HT-29 (cell line): ENCODE measurements at regions not wholly inside any gene's neighbourhood (a gene's known extent, or its start where the extent isn't known, plus 50 kb on each side); places are given as distances from the start of the nearest gene placed in this dataset.

Source experiments
- DNase-seq: peaks from one replicate; pipeline ENCODE4 v3.0.0-alpha.2; 2015; ENCODE audit warnings: low spot score

DNA sequence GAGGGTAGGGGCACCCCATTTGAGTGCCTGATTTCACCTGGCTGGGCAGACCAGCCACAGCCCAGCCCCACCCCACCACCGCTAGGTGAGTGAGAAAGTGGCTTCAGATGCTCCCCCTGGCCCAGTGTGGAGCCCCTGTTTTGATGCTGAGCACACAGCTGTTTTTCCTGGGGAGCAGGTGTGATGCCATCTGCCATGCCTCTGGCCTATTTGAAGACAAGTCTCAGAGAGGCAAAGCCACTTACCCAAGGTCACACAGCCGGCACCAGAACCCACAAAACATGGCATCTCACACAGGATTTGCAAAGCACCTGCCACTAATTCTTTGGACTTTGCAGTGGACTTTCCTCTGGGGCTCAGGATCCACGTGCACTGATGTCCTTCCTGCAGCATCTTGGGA, 131.3 kb downstream of the INHBB start:
- no peak for DNase-seq

- no peak for DNase-seq
Measured at GRCh38 chr2:120477831-120478481, 132.0 kb downstream of the INHBB start.

- no peak for DNase-seq
Measured at GRCh38 chr2:120480346-120480902, 134.5 kb downstream of the INHBB start.

DNA sequence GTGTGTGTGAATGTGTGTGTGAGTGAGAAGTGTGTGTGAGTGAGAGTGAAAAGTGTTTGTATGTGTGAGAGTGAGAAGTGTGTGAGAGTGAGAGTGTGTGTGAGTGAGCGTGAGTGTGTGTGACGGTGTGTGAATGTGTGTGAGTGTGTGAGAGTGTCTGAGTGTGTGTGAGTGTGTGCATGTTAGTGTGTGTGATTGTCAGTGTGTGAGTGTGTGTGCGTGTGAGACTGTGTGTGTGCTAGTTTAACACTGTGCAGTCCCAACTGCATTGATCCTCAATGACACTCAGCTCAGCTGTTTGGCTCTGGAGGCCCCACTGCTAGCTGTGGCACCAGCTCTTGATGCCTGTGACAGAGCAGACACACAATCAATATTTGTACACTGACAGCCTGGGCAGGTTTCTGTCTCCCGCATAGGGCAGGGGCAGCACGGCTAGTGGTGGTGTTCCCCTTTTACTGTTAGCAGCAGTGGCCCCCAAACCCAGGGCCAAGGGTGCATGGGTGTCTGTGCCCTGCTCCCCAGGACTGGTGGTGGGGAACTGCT, 135.0 kb downstream of the INHBB start:
- no peak for DNase-seq

GRCh38 chr2:120481446-120482194, 135.7 kb downstream of the INHBB start:
- no peak for DNase-seq

- no peak for DNase-seq
Measured at GRCh38 chr2:120482334-120482733, 136.4 kb downstream of the INHBB start.

DNA sequence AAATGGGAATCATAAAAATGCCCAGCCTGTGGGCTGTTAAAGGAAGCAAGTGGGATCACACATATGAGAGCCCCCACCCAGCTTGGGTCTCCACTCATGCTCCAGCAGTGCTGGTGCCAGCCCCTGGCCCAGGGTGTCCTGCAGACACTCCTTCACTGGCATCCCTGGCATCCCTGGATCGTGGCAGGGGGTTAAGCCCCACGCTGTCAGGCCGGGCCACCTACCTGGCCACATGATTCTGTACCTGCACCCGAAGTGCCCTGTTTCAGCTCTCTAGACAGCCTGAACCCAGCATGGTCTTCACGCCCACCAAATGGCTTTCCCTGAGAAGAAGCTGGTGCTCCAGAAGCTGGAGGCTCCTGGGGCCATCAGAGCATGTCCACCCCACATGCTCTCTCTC, 137.4 kb downstream of the INHBB start:
- no peak for DNase-seq

GRCh38 chr2:120485096-120485495, 139.2 kb downstream of the INHBB start:
- no peak for DNase-seq

- no peak for DNase-seq
Measured at GRCh38 chr2:120486441-120486840, 140.5 kb downstream of the INHBB start.

- DNase-seq = no peak
Measured at GRCh38 chr2:120486946-120487345, 141.0 kb downstream of the INHBB start.

DNA sequence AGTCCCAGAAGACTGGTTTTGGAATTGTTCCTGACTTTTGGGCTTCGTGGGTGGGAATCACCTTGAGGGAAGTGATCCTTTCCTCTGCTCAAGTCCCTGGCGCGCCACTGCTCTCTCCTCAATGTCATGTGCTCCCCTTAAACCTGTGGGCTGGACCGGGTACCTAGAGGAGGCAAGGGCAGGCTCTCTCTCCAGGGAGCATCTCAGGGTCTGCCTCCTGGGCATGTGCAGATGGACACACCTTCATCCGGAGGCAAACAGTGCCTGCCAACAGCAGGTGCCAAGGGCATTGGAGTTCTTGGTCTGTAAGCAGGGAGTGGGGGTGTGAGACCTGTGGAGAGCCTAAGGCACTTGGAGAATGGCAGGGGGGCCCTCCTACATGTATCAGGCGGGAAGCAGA, 142.6 kb downstream of the INHBB start:
- no peak for DNase-seq

DNA sequence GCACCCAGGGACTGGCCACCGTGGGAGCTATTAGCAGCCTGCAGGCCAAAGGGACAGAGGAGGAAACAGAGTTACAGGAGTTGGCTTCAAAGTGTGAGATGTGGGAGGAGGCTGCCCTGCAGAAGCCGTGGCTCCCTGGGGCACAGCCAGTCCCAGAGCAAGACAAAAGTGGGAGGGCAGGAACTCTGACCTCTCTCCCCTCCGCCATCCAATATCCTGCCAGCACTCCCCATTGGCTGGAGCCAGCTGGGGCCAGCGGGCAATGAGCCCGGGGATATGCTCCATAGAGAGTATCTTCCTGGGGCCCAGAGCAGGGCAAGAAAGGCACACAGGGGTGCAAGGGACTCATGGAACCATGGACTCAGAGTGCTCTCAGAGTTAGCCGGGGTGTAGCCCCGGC, 143.1 kb downstream of the INHBB start:
- DNase-seq = no peak

- DNase-seq = no peak
Measured at GRCh38 chr2:120490091-120490798, 144.3 kb downstream of the INHBB start.

DNA sequence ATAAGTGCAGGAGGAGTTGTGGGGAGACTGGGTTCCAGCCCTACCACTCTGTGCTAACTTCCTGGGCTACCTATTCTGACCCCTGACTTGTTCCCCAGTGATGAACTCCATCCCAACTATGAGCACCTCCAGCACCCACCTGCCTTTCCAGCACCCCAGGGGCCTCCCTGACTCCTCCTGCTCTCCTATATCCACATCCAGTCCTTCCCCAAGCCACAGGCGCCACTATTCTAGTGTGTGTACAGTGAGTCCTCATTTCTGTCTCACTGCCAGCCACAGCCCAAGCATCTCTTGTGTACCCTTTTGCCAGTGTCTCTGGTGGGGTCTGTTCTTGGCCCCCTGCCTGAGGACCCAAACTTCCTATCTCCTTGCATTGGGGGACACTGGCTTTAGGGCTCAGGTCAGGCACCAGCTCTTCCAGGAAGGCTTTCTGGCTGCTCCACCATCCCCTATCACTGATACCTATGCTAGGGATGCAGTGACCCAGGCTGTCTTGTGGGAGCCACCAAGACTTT, 145.2 kb downstream of the INHBB start:
- no peak for DNase-seq

- no peak for DNase-seq
Measured at GRCh38 chr2:120493231-120493630, 147.3 kb downstream of the INHBB start.

GRCh38 chr2:120494446-120494845, 148.5 kb downstream of the INHBB start:
- no peak for DNase-seq

DNA sequence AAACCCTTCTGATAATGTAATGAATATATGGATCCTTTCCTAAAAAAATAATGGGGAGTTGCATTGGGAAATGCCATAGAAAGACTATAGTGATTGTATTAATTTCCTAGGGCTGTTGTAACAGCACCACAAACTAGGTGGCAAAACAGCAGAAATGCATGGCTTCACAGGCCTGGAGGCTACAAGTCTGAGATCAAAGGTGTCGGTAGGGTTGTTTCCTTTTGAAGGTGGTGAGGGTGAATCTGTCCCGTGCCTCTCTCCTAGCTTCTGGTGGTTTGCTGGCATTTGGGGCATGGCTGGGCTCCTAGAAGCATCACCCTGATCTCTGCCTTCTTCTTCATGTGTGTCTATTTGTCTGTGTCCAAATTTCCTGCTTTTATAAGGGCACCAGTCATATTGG, 149.7 kb downstream of the INHBB start:
- no peak for DNase-seq

- no peak for DNase-seq
Measured at GRCh38 chr2:120496235-120496634, 150.3 kb downstream of the INHBB start.

DNA sequence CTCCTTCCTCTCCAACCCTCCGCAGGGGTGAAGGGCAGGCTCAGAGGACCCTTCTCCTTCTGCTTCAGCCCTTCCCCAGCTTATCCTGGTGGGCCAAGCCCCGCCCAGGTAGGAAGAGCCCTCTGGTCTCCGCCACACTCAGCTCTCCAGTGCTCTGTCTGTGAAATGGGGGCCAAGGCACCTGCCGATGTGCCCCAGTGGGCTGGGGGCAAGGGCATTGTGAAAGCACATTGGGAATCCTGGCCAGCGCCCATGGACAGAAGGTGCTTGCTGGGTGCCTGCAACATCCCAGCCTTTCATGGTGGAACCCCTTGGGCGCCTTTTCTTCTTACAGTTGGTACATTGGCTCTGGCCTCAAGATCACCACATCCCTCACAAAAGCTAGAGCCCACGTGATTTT, 150.8 kb downstream of the INHBB start:
- no peak for DNase-seq

- DNase-seq = no peak
Measured at GRCh38 chr2:120497261-120497977, 151.5 kb downstream of the INHBB start.

DNA sequence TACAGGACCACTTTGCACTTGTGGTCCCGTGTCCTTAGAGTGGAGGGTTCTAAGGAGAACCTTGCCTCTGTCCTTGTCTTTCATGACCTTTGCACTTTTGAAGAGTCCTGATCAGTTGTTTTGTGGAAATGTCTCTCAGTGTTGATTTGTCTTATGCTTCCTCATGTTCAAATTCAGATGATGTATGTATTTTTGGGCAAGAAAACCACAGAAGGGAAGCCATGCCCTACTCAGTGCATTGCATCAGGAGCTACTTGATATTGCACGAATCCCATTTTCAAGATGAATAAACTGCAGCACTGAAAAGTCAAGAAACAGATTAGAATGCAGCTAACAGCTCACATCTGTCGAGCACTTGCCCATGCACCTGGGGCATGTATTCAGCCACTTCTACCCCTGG, 152.2 kb downstream of the INHBB start:
- DNase-seq = no peak
